NCI-H526 (cell line): ENCODE measurements at regions not wholly inside any gene's neighbourhood (a gene's known extent, or its start where the extent isn't known, plus 50 kb on each side); places are given as distances from the start of the nearest gene placed in this dataset.
A peak's percentile ranks its signal among the peaks of the same experiment; 100 is the strongest.

ENCODE experiments used
- DNase-seq, 2 experiments: peaks; one replicate each; lab custom pipeline; 2025; lab: John Stamatoyannopoulos, UW

DNA sequence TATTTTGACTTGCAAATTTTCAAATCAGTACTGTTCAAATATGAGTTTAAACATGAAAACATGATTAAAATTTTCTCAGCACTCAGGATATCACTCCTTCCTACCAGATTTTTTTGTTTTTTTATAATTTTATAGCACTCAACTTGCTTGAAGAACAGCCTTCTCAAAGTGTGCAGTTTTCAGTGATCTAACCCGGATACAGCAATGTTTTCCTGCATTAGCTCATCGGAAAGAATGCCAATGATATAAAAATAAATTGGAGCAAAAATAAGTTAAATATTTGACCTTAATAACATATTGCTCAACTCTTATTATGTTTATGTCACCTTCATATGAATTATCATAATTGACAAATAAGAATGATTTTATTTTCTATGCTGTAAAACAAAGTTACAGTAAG, 766.8 kb downstream of the USP25 start:
- no peak for DNase-seq

DNA sequence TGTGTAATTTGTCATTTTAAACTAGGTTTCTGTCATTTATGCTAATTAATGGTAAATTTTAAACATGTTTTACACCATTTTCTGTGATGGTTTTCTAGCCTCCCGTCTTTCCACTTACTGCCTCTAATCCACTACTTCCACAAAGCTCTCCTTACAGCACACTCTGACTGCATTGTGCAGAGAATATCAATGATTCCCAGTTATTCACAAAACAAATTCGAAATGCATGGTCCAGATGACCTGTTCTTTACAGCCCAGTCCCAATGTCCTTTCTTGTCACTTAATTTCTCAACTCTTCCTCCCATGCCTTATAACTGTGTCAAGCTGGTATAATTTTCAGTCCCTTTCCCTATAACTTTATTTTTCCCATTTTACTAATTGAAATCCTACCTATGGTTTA, 770.5 kb downstream of the USP25 start:
- peak in 1 of 2 experiments; percentile 4 for DNase-seq

DNA sequence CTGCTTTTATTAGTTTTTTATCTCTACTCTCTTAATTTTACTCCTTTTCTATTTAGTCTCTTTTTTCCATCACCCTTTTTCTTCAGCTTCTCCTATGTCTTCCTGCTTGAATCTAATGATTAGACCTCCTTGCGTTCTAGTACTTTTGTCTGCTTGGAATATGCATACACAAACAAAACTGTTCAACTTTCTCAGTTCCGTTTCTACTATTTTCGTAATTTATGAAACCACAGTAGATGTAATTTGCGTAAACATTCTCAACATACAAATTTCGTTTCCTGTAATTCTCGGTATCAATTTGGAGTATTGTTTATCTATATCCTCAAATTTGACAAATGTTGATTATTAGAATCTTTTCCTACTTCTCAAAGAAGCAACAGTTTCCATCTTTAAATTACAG, 772.5 kb downstream of the USP25 start:
- DNase-seq: peak in 1 of 2 experiments; percentile 19

DNA sequence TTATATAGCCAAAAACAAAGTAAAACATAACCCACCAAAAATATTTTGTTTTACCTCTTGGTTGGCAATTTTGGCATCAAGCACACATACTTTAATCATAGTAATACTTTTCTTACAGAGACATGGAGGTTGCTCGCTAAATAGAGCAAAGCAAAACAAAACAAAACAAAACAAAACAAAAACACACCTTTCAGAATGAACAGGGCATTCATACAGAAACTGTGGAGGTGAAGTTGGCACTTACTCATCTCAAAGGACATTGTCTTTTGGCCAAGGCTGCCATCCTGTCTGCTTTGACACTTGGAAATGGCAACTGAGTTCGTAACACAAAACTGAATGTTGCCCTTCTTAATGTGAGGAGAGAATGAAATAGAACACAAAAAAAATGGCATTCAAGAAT, 773.1 kb downstream of the USP25 start:
- DNase-seq: no peak

DNA sequence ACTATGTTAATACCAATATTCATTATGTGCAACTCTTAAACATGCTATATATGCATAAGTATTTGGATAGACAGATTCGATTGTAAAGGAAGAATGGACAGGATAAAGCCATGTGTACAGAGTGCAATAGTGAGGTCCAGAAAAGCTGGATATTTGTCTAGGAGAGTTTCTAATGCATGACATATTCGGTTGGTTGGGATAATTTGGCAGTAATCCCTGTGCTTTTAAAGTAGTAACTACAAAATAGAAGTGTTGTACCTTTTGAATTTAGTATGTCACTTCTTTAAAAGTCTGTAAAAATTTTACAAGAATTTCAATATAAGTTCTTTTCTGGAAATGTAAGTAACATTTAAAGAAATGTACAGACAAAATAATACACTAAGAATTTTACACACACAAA, 774.5 kb downstream of the USP25 start:
- no peak for DNase-seq

DNA sequence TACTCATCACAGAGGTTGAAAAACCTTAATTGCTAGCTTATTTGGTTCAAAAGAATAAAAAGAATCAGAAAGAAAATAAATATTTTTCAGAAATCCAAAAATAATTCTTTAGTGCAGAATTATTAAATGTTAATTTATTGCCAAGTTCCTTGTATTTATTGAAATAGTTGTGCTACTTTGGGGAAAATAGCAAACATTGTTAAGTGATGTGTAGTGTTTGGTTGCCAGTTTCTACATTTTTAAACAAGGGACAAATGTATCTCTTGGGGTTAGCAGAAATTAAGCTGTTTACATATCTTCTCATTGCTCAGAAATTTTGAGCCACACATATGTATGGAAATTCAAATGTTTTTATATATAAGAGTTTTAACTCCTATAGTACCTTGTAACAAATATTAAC, 775.0 kb downstream of the USP25 start:
- no peak for DNase-seq

DNA sequence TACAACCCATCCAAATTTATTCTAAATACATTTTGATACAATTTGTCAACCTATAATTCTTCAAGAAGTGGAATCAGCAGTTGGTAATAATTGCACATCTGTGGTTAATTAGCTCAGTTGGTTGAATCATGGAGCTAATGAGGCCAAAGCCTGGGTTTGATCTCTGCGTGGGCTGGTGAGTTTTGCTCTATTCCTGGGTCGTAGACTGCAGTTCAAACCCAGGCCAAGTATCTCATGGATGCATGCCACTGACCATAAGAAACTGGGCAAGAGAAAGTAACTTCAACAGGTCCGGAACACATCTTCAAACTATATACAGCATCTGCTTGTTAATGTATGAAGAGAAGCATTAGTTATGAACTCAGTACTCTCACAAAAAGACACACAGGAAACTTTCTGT, 779.7 kb downstream of the USP25 start:
- no peak for DNase-seq

DNA sequence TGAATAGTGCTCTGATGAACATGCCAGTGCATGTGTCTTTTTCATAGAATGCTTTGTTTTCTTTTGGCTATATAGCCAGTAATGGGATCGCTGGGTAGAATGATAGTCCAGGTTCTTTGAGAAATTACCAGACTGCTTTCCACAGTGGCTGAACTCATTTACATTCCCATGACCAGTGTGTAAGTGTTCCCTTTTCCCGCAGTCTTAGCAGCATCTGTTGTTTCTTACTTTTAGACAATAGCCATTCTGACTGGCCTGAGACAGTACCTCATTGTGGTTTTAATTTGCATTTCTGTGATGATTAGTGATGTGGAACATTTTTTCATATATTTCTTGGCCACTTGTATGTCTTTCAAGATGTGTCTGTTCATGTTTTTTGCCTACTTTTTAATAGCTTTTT, 784.5 kb downstream of the USP25 start:
- peak; percentile 71 to 81 for DNase-seq

DNA sequence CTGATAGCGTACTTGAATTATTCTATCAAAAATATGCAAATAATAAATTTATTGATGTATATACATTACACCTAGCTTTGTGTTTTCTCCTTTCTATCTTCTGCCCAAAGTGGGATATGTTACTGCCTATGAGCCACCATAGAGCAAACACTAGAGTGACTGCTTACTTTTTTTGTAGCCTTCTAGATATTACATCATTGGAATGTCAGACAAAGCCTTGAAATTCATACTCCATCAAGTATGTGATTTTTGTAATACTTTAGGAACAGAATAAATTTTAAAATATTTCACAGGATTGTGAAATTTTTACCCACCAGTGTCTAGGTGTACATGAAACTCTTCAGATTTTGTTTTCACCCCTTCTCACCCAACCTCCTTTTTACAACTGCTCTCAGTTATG, 787.6 kb downstream of the USP25 start:
- DNase-seq: no peak

DNA sequence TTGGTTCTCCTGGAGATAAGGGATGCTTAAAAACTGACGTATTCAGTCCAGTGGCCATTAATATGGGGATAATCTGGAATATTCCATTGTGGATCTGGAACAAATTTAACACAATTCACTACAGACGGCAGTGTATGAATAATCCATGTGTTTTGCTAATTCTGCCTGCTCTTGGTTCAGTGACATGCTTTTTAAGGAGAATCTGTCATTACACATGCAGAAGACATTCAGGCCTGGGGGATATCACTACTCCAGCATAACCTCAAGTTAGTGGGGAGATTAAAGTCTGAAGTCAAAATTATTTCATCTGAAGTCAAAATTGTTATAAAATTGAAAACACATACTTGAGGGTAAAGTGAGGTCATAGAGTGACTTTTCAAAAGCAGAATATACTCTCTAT, 789.3 kb downstream of the USP25 start:
- no peak for DNase-seq

DNA sequence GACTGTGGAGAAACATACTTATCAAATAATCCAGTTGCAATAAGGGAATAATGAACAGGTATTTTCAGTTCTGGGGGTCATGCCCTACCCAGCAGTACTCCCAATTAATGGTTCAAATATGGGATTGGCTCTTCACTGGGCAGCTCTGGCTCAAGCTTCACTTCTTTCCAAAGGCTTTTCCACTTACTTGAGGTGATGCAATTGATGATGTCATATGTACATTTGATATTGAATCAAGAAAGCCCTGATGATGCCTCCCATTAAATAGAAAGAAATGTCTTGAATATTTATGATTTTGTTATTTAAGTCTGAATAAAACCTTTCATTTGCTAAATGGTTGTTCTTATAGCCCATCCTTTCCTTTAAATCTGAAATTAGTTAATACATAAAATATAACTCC, 789.9 kb downstream of the USP25 start:
- no peak for DNase-seq

DNA sequence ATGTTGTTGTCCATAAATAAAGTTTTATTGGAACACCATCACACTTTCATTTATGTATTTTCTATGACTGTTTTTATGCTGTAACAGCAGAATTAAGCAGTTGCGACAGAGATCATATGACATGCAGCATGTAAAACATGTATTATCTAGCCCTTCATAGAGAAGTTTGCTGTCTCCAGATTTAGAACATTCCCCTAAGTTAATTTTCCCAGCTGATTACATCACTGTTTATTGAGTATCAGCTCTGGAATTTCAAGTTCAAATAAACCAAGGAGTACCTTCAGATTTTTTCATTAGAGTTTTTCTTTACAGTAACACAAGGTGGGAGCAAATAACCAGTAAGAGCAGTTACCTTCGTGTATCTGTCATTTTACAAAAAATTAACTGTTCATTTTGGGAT, 792.8 kb downstream of the USP25 start:
- no peak for DNase-seq

DNA sequence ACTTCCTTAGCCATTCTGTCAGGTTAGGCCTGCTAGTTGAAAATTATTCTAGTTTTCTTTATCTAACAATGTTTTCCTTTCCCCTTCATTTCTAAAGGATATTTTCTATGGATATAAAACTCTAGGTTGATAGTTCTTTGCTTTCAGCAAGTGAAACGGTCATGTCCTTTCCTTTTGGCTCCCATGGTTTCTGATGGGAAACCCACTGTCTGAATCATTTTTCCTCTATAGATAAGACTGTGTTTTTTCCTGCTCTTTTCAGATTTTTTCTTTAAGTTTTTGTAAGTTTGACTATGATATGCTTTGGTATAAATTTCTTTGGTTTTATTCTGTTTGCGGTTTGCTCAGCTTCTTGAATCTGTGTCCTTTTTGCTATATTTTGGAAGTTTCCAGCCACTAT, 800.9 kb downstream of the USP25 start:
- DNase-seq: no peak

DNA sequence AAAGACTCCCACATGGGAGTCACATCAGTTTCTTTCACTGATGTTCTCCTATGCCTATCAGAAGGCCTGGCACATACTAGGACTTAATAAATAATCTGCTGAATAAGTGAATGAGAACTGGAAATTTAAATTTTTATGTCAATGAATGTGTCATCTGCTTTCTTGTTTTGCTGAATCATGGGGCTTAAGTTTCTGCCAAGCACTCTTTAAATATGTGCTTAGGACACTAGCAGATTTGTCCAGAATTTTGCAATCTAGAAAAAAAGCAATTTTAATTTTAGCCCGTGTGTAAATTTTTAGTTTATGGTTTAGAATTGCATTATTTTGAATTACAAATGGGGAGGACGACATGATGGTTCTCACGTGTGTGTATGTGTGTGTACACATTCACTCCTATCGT, 803.1 kb downstream of the USP25 start:
- DNase-seq: no peak

DNA sequence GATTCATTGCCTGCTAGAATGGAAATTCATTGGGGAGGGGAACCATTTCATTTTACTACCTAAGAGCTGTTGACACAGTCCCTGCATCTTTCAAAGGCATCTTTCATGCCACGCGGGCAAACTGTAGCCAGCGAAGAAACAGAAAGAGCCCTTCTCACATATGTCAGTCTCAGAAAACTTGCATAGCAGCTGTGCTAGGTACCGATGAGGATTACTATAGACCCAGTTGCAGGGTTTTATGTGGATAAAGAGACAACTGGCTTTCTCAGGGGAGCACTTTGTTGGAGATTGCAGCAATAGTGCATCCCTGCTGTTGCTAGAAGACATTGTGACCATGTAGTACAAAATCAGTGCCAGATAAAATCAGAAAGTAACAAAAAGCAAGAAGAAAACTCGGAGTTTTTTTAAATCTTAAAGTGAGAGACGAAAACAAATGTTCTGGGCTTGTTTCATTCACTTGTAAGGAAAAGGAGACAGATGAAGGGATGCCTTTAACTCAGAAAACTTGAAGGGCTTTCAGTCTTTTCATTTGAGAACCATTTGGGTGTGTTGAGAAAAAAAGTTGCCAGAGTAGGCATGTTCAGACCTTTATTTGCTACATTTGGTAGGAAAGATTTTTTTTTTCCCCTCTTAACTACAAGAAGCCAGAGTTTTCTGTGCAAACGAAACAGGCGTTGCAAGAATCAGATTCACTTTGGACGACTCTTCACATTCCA, 804.1 kb downstream of the USP25 start:
- DNase-seq: peak; percentile 48 to 58

DNA sequence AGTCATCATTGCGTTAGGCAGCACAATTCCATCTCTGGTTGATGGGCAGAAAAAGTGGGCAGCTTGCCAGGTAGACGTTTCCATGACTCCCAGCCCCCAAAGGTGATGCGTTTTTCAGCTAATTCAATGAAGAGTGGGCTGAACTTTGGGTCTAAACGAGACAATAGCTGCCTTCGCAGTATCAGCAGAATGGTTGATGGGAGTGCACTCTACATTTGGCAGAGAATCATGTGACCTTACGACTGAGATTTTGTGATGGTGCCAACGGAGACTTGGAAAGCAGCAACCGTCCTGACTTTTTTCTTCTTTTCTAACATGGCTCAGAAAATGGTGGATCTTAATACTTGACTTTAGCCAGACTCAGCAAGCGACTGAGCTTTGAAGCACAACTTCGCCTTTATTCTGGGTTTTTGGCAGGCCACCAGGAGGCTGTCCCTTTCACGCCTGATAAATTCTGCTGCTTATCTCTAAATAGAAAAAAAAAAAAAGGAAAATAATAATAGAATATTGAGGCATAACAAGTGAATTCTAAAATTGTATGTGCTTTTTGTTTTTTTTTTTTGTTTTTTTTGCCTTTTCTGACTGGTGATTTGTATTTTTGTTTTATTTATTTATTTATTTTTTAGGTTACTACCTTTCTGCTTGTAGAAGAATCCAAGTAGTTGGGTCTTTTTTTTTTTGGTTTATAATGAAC, 804.8 kb downstream of the USP25 start:
- DNase-seq: no peak

DNA sequence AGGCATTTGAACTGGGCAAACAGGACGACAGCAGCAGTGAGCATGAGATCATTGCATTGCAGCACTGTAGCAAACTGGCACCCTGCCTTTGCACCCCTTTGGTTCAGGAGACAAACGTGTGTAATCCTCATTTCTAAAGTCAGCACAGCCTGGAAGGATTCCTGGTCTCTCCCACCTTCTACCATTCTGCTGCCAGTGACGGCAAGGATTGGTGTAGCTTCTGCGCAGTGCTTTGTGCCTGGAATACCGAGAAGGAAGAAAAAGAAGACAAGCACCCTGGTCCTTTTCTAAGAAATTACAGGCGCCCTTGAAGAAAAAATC, 805.3 kb downstream of the USP25 start:
- peak in 1 of 2 experiments; percentile 7 for DNase-seq

DNA sequence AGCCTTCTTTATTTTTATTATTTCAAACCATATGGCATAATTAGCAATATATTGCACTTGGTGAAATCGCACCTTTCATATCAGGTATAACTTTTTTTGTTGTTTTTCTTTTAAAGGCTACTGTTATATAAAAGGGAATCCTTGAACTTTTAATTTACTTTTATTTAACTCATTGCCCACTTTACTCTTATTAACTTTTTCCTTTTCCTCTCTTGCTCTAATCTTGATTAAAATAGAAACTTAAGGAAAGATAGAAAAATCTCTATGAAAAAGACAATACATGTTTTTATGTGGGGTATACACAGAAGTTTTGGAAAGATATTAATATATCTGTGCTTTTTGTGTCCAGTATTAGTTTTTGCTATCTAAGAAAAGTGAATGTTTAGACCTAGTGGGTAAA, 805.8 kb downstream of the USP25 start:
- no peak for DNase-seq

DNA sequence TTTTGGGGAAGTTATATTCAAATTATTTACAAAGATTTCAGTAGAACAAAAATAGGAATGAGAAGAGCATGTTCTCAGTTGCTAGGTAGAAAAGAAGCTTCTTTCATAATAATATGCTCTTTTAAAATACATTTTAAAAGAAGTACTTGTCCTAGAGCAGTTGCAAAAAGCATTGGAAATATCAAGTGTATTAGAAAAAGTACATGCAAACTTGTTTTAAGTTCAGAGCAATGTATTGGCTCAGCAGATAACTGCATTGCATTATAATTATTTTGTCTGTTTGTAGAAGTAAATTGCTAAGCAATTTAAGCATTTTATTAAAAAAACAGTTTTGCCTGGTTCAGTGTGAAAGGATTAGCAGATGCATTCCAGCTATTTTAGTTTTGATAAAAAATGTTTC, 806.4 kb downstream of the USP25 start:
- DNase-seq: no peak

DNA sequence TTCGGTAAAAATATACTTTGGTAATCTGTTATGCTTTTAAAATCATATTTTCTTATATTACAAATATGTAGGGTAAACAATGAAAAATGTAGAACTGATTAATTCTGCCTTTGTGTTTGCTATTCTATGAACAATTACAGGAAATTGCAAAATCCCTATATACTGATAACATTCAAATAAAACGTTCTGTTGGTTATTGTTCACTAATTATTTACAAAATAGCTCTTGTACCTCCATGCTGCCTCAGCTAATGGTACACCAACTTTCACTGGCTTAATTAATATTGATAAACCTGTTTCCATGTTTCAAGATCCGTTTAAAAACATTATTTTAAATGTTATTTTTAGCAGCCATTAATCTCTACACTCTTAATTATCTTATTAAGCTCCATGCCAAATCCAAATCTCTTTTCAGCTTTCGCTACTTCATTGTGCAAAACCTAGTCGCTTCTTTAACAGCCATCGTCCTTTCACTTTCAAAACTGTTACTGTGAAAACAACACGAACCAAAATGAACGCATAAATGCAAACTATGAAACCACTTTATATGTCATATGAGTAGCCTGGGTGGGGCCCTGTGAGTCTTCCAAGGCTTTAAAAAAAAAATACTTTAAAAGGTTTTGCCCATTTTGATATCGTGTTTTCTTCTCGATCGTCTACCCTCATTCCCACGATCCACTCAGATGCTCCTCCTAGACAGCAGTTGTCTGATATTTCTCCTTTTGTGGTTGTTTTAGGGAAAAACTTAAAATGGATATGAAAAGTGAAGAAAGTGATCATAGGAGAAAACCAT, 807.1 kb downstream of the USP25 start:
- peak in 1 of 2 experiments; percentile 52 for DNase-seq

DNA sequence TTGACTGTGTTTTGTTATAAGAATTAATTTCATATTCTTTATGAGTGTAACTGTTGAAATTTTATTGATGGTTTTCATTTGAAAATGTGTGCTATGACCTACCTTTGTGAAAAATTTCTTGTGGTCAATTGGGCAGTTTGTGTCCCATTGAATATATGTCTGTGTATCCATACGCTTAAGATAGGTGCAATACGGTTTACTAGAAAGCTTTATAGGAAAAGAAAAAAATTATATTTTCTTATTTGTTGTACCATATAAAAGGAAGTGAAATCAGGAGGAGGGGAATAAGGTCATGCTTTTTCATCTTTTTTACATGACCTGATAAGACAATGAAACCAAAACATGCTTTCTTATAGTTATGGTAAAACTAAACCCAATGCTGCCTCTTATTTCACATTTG, 807.7 kb downstream of the USP25 start:
- no peak for DNase-seq

DNA sequence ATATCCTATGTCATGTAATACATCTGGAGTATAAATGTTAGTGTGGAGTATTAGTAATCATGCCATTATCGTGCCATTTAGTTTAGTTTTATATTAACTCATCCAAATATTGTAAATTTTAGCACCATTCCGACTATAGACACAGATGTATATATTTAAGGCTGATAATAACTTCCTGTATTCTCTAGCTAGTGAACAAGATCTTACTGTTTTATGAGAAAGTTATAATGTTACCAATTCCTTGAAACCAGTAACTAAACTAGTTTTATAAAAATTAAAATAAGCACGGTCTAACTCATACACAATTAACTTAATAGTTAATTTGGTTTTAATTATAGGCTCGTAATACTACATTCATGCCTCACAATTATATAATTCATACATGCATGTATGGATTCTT, 808.6 kb downstream of the USP25 start:
- DNase-seq: no peak

DNA sequence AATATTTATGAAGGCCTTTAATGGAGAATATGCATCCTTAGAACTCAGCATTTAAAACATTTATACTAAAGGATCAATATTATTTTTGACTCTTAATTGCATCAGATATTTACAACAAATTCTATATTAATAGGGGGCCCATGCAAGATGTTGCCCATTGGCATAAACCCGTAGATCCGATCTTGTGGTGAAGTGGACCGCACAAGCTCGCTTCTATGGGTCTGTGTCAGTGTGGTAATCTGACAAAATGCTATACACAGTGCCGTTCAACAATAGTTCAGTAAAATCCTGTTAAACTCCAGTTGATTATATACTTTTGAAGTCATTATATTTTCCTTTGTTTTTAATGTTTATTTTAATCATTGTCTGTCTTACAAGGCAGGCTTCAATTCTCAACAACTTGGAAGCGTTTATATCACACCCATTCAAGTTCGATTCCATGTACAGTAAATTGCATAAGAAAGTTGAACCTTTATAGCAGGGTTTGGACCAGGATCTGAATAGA, 809.2 kb downstream of the USP25 start:
- DNase-seq: no peak
